WERI-Rb-1 (cell line): ENCODE measurements at regions not wholly inside any gene's neighbourhood (a gene's known extent, or its start where the extent isn't known, plus 50 kb on each side); places are given as distances from the start of the nearest gene placed in this dataset.

Experiments used
- DNase-seq: peaks from one replicate; pipeline ENCODE4 v3.0.0-alpha.2; 2020
- H3K27ac ChIP-seq: fragments of 250-450 bp; sonication (Bioruptor Pico); 2 replicates; pipeline ENCODE4 v1.5.1; 2020; ENCODE audit warnings: mild to moderate bottlenecking, moderate library complexity
- H3K27me3 ChIP-seq: fragments of 250-450 bp; sonication (Bioruptor Pico); 2 replicates; pipeline ENCODE4 v1.5.1; 2021; ENCODE audit warnings: mild to moderate bottlenecking, low read depth, moderate library complexity; ENCODE audit not compliant: insufficient read depth, severe bottlenecking
- H3K36me3 ChIP-seq: fragments of 250-450 bp; sonication (Bioruptor Pico); 2 replicates; pipeline ENCODE4 v1.5.1; 2020; ENCODE audit warnings: mild to moderate bottlenecking, moderate library complexity
- H3K4me3 ChIP-seq: 2 replicates; pipeline ENCODE4 v1.5.1; 2011; ENCODE audit warnings: low read depth, mild to moderate bottlenecking, control low read depth, low read length
- H3K9me3 ChIP-seq: fragments of 250-450 bp; sonication (Bioruptor Pico); 2 replicates; pipeline ENCODE4 v1.5.1; 2021; ENCODE audit warnings: mild to moderate bottlenecking, moderate library complexity; ENCODE audit not compliant: severe bottlenecking
- CTCF ChIP-seq: IDR thresholded peaks from 2 replicates; pipeline ENCODE4 v1.5.1; 2011; ENCODE audit warnings: low read depth, mild to moderate bottlenecking, control low read depth, inconsistent platforms, low read length

GRCh38 chr2:173708806-173709205 lies 256.4 kb downstream of the SP3 start:
- Histone ChIP-seq H3K27me3 (no peaks in the 10 kb centered on the region), H3K27ac (no peak overlapping the region), H3K9me3 (no peaks in the 10 kb centered on the region), H3K4me3 (no peak overlapping the region), H3K36me3 (no peaks in the 10 kb centered on the region)
- TF ChIP-seq CTCF, result no peak
- DNase-seq, result no peak

DNA sequence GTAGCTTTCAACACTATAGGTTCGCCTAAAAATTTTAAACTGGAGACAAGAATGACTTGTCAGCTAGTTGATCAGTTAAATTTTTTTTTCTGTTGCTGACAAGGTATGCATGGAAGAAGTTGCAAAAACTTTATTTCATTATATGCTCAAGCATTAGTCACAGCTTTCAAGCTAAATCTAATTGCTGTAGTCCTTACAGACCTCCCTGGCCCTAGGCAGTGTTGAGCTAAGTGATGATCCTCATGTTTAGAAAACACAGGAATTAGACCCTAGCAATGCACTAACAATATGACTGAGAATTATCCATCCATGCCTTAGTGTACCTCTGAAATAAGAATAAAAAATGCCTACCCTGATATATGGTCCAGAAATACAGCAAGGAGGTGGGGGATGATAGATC lies 253.4 kb downstream of the SP3 start:
- Histone ChIP-seq H3K9me3 (no peaks in the 10 kb centered on the region), H3K4me3 (no peak overlapping the region), H3K27ac (no peak overlapping the region), H3K27me3 (no peaks in the 10 kb centered on the region), H3K36me3 (no peaks in the 10 kb centered on the region)
- no peak for DNase-seq
- TF ChIP-seq CTCF, result no peak

- DNase-seq, result no peak
These were observed 251.1 kb downstream of the SP3 start for GRCh38 chr2:173713904-173714555.

GRCh38 chr2:173715441-173715840 lies 249.7 kb downstream of the SP3 start:
- no peak overlapping the region for H3K27ac ChIP-seq
- H3K27me3 ChIP-seq, result no peaks in the 10 kb centered on the region
- no peak overlapping the region for H3K4me3 ChIP-seq
- no peak for TF ChIP-seq CTCF
- no peaks in the 10 kb centered on the region for H3K36me3 ChIP-seq
- no peak for DNase-seq
- H3K9me3 ChIP-seq, result no peaks in the 10 kb centered on the region

More at GRCh38 chr2:173713904-173714555, 251.1 kb downstream of the SP3 start:
- Histone ChIP-seq H3K36me3 (no peaks in the 10 kb centered on the region), H3K4me3 (no peak overlapping the region), H3K27me3 (no peaks in the 10 kb centered on the region), H3K9me3 (no peaks in the 10 kb centered on the region), H3K27ac (no peak overlapping the region)
- TF ChIP-seq CTCF, result no peak

GRCh38 chr2:173716458-173717052 lies 248.6 kb downstream of the SP3 start:
- Histone ChIP-seq H3K4me3 (no peak overlapping the region), H3K9me3 (no peaks in the 10 kb centered on the region), H3K27me3 (no peaks in the 10 kb centered on the region), H3K36me3 (no peaks in the 10 kb centered on the region), H3K27ac (no peak overlapping the region)
- TF ChIP-seq CTCF, result no peak
- DNase-seq, result no peak

DNA sequence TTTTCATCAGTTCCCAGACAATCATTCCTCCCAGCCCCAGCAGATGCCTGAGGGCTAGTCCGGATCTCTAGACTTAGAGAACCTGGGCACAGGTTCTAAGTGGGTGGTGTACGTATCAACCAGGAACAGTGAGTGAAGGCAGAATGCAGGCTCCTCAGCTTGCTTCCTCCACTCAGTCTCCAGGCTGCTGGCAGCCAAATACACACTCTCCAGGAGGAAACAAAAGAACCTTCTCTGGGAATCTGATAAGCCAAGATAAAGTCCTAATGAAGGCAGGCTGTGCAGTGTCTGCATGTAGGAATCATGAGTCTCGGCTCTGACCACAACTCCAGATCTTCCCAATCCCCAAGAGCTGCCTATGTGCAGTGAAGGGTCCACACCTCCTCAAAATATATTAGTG lies 245.7 kb downstream of the SP3 start:
- Histone ChIP-seq H3K4me3 (no peak overlapping the region), H3K36me3 (no peaks in the 10 kb centered on the region), H3K27ac (no peak overlapping the region), H3K9me3 (no peaks in the 10 kb centered on the region), H3K27me3 (no peaks in the 10 kb centered on the region)
- no peak for TF ChIP-seq CTCF
- no peak for DNase-seq
